ENCODE measurements at regions not wholly inside any gene's neighbourhood (a gene's known extent, or its start where the extent isn't known, plus 50 kb on each side); places are given as distances from the start of the nearest gene placed in this dataset.
"Not testable (repeated sequence)": the region's sequence is repeated elsewhere in the genome, so short reads cannot be mapped to it uniquely, and the experiment has no call there.

DNA sequence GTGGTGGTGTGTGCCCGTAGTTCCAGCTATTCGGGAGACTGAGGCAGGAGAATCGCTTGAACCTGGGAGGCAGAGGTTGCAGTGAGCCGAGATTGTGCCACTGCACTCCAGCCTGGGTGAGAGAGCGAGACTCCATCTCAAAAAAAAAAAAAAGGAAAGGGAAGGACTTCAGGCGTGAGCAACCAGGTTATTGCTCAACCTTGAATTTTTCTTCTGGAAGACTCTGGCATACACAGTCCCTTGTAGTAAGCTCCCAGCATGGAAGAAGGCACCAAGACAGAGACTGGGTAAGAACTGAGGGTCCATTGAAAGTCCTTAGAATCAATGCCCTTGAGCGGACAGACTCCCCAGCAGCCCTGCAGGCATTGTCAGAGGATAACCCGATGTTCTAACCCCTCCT lies 75.0 kb downstream of the C9orf50 start:
- DNase-seq (ENCODE audit: low read depth), result not testable (repeated sequence)

DNA sequence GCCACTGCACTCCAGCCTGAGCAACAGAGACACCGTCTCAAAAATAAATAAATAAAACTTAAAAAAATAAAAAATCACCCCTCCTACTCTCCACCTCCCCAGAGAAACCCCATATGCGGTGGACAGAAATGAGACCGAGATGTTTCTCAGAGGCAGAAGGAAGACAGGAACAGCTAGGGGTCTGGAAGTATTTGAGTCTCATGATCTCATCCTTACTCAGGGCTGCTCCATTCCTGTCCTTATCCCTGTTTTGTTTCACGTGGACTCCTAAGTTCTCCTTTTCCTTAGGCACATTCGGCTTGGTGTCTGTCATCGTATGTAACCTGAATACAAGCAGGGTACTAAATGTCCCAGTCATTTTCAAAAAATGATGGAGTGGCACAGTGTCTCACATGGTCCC lies 76.1 kb downstream of the C9orf50 start:
- DNase-seq (ENCODE audit: low read depth), result no peak

DNA sequence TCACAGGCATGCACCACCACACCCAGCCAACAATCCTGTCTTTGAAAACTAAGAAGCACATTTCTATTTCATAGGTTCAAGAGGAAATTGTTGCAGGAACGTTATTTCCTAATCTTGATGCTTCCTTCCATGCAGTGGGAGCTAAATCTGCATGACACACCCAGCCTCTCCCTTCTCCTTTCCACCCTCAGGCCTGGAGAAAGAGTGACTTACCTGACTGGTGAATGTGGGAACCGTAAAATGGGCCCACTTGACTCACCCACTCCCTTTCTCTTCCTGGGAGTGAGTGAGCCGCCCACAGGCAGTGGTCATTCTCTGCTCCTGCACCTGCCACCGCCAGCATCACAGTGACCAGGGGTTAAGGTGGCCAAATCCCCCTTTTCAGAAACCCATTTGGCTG lies 78.2 kb downstream of the C9orf50 start:
- no peak for DNase-seq (ENCODE audit: low read depth)

DNA sequence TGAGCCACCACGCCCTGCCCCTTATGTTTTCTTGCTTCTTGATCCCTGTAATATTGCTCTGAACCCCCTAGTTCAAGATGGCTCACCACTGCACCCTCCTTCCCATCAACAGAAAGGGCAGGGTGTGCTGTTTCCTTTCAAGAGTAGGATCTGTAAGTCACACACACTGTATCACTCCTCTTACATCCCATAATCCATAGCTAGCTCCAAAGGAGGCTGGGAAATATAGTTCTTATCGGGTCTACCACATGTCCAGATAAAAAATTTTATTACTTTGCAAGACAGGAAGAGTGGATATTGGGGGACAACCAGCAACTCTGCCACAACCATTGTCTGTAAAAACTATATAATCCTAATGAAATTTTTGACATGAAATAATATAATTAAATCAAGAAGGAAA lies 79.6 kb downstream of the C9orf50 start:
- DNase-seq (ENCODE audit: low read depth), result no peak

DNA sequence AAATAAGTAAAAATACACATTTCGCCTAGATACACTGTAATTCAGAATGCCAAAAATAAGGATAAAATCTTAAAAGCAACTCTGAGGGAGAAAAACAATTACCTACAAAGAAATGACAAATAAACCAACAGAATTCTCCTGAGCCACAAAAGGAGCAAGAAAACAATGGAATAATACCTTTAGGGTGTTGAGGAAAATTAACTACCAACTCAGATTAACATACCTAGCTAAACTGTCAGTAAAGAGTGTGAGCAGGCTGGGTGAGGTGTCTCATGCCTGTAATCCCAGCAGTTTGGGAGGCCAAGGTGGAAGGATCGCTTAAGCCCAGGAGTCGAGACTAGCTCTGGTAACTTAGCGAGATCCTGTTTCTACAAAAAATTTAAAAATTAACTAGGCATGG lies 81.5 kb downstream of the C9orf50 start:
- no peak for DNase-seq (ENCODE audit: low read depth)

DNA sequence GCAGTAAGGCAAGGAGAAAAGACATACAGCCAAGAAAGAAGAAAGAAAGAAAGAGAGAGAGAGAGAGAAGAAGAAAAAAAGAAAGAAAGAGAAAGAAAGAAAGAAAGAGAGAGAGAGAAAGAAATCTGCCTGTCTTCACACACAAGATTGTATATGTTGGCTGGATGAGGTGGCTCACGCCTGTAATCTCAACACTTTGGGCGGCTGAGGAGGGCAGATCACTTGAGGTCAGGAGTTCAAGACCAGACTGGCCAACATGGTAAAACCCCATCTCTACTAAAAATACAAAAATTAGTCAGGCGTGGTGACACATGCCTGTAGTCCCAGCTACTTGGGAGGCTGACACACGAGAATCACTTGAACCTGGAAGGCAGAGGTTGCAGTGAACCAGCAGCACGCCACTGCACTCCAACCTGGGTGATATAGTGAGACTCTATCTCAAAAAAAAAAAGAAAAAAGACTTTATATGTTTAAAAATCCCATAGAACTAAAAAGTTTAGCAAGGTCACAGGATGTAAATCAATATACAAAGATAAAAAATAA lies 89.0 kb downstream of the C9orf50 start:
- DNase-seq (ENCODE audit: low read depth), result not testable (repeated sequence)

DNA sequence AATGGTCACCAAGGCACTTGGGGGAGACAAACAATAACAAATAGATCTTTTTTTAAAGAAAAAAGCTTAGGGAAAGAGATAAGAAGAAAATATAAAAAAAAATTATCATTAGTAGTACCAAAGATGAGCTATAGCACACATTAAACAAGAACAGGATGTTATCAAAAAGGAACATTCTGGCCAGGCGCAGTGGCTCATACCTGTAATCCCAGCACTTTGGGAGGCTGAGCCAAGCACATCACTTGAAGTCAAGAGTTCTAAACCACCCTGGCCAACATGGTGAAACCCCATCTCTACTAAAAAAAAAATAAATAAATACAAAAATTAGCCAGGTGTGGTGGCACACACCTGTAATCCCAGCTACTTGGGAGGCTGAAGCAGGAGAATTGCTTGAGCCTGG lies 92.9 kb downstream of the C9orf50 start:
- DNase-seq (ENCODE audit: low read depth), result not testable (repeated sequence)

DNA sequence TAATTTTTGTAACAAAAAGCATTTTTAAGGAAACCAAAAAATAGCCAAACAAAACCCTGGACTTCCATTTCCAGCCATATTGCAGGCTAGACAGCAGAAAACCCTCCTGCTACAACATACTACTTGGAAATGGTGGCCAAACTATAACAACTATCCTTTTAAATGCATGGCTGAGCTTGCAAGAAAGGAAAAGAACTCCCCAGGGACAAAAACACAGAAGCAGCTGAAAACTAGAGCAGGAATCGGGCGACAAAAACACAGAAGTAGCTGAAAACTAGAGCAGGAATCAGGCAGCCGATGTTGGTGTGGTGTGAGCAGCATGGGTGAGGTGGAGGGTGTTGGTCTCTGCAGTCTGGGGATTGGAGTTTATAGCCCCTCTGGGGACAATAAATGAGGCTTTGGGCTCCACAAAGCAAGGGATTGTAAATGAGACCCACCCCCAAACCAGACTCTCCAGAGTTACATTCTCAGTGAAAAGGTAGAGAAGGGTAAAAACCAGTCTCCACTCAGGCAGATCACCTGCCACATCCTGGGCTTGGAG lies 95.2 kb downstream of the C9orf50 start:
- no peak for DNase-seq (ENCODE audit: low read depth)

DNA sequence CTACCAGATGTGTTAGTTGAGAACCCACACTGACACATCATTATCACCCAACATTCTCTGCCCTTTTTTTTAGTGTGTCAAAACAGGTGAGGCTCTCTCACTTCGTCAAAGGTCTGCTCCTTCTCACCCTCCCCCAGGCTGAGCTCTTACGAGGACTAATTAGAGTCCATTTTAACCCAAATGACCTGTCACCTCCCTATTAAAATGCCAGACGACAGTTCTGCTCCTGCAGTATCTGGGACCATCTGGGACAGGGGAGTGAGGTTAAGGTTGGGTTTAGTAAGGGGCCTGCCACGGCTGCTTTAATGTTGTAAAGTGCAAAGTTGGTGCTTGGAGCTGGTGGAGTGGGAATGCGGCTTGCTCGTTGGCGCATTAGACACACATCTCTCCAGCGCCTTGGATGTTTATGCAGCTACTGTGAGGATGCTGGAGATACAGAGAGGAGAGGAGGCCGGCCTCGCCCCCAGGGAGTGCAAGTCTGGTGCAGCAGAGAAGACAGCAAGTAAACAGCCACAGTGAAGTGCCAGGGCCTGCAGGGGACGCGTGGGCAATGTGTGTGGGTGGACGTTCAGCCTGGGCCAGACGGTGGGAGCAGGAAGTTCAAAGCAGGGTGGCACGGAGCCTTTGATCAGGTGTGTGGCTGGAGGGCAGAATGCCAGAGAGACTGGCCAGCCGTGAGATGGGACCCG lies 96.2 kb downstream of the C9orf50 start:
- no peak for DNase-seq (ENCODE audit: low read depth)

DNA sequence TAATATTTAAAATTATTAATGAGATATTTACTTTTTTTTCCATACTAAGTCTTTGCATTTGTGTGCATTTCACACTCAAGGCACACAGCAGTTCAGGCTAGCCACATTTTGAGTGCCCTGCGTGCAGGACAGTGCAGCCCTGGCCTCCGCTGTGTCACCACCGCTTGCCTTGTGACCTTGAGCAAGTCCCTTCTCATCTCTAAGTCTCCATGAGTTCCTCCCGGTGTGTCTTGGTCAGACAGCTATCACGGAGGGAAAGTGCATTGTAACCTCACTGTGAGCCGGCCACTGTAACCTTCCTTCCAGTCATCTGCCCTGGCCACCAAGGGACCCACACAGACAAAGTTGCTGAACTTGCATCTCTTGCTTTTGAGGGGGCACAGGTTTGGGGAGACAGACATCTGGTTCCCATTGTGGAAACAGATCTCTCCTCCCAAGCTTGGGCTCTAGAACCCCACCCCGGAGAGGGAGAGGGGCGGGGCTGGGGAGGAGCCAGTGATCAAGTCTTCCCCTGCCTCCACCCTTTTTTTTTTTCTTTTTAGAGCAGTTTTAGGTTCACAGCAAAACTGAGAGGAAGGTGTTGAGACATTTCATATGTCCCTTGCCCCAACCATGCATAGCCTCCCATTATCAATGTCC lies 96.8 kb downstream of the C9orf50 start:
- DNase-seq (ENCODE audit: low read depth), result no peak

DNA sequence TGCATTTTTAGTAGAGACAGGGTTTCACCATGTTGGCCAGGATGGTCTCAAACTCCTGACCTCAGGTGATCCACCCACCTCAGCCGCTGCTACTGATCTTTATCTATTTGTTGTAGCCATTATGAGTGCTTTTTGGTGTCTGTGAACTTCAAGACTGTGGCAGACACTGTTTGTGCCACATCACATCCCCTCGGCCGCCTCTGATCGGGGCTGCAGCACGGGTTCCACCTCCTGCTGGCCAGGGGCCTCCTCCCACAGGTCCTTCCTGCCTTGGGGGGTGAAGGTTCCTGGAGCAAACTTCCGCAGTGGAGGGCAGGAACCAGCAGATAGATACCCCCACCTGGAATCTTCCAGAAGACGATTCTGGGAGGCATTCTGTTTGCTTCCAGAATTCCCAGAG lies 98.5 kb downstream of the C9orf50 start:
- no peak for DNase-seq (ENCODE audit: low read depth)

DNA sequence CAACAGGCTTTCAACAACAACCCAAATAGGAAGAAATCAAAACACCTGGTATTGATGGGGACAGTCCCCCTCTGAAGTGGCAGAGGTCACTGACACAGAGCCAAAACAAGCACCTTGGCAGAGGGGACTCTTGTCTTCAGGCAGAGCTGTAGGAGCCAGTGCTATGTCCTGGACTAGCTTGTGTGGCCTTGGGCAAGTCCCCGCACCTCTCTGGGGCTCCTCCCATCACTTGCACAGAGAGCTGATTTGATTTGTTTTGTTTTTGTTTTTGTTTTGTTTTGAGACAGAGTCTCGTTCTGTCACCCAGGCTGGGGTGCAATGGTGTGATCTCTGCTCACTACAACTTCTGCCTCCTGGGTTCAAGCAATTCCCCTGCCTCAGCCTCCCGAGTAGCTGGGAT lies 100.8 kb downstream of the C9orf50 start:
- no peak for DNase-seq (ENCODE audit: low read depth)

DNA sequence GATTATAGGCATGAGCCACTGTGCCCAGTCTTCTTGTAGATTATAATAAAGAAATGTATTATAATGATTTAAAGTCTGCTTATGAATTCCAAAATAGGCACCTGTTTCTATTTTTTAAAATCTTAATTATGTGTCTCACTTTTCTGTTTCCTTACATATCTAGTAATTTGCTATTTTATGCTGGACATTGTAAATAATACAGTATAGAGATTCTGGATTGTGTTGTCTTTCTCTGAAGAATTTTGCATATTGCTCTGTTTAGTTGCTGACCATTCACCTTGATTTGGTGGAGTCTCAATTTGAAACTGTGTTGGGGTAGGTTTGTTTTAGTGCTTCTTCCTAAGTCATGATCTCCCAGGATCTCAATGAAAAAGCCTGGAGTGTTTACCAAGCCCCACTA lies 102.8 kb downstream of the C9orf50 start:
- no peak for DNase-seq (ENCODE audit: low read depth)

DNA sequence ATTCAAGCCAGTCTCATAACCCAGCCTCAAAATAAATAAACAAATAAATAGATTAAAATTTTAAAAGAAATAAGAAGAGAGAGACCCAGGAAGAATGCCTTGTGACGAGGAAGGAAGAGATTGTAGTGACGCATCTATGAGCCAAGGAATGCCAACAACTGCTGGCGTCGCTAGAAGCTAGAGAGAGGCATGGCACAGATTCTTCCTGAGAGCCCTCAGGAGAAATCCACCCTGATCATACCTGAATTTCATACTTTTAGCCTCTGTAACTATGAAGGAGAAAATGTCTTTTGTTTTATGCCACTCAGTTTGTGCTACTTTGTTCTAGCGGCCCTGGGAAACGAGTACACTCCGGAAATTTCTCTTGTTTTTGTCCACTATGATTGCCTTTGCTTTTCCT lies 103.9 kb downstream of the C9orf50 start:
- DNase-seq (ENCODE audit: low read depth), result no peak

DNA sequence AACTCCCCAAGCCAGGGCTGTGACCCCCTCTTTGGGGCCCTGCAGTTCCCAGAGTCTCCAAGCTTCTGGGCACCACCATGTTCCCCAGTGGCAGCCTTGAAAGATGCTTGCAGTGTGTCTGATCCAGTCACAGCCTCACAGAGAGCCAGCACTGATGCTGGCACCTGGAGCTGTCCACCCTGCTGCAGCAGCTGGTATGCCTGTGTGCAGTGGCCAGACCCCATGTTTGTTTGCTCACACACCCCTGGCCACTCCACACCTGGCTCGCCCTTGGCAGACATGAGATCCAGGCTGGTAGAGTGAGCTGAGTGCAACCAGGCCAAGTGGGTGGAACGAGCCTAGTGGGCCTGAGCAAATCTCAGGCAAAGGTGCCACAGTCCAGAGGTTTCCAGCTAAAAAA lies 106.0 kb downstream of the C9orf50 start:
- DNase-seq (ENCODE audit: low read depth), result no peak

DNA sequence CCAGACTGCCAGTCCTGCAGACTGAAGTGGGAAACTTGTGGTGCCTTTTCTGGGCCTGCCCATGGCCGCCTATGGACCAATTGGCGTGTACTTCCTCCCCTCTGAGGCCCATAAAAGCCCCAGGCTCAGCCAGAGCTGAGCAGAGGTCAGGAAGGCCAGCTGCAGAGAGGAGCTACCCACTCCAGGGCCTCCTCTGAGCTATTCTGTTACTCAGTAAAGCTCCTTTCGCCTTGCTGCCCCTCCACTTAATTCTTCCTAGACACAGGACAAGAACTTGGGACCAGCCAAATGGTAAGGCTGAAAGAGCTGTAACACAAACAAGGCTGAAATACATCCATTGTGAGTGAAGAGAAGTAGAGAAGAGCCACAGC lies 106.4 kb downstream of the C9orf50 start:
- no peak for DNase-seq (ENCODE audit: low read depth)

DNA sequence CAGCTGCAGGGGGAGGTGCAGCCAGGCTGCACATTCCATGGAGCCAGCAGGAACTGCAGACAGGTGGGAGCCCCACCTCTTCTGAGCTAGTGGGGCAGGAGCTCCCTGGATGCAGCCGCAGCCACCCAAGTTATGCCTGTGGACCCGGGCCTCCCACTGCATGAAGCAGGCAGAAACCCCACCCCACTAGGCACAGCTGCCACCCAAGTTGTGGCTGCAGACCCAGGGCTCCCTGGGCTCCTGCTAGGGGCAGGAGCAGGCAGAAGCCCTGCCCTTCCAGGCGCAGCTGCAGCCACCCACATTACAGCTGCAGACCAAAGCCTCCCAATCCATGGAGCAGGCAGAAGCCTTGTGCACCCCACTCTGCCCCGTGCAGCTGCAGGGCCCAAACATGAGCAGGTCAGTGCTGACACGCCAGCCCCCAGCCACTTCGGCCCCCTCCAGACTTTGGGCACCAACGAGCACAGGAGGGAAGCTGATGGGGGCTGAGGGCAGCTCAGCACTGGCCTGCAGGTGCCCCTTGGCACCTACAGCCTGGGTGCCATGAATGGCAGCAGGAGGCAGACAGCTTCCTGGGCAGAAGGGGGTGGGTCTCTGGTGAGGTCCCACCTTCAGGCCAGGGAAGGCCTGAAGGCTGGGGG lies 106.9 kb downstream of the C9orf50 start:
- no peak for DNase-seq (ENCODE audit: low read depth)

DNA sequence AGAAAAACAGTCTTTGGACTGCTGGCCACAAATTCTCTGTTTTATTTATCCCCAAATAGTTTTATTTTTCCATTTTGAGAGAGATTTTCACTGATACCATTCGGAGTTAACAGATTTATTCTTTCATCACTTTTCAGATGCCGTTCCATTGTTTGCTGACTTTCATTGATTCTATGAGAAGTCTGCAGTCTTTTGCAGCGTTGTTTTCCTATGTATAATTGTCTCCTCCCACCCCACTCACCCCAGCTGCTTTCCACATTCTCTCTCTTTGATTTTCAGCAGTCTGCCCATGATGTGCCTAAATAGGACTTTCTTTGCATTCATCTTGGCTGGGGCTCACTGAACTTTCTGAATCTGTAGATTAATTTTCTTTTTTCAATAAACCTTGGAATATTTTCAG lies 107.6 kb downstream of the C9orf50 start:
- DNase-seq (ENCODE audit: low read depth), result no peak

DNA sequence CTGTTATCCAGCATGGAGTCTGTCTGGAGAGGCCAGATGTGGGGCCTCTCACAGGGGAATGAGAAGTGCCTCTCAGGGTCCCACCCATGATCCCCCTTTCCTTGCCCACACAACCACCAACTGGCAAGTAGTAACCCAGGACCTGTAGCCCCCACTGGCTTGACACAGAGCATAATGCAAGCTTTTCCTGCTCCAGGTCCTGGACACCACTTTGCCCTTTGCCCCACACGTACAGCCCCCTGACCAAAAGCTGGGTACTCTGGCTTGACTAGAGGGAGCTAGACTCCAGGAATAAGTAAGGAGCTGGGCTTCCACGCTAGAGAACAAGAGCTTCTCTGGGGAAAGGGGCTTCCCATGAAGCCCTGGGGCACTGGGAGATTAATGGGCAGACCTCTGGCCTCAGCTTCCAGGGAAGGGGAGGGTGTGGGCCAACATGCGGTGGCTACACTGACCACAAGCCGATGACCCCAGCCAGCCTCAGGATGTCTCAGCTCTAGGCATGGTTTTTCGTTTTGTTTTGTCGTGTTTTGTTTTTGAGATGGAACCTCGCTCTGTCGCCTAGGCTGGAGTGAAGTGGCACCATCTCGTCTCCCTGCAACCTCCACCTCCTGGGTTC lies 109.5 kb downstream of the C9orf50 start:
- no peak for DNase-seq (ENCODE audit: low read depth)

DNA sequence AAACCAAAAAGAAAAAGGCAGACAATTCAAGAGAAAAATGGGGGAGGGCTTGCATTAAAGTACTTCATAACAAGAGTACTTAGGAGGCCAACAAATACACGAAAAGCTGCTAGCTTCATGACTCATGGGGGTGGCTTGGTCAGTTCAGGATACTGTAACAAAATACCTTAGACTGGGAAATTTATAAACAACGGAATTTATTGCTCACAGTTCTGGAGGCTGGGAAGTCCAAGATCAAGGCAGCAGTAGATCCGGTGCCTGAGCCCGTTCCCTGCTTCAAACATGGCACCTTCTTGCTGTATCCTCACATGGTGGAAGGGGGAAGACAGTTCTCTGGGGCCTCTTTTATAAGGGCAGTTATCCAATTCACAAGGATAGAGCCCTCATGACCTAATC lies 111.4 kb downstream of the C9orf50 start:
- DNase-seq (ENCODE audit: low read depth), result no peak

DNA sequence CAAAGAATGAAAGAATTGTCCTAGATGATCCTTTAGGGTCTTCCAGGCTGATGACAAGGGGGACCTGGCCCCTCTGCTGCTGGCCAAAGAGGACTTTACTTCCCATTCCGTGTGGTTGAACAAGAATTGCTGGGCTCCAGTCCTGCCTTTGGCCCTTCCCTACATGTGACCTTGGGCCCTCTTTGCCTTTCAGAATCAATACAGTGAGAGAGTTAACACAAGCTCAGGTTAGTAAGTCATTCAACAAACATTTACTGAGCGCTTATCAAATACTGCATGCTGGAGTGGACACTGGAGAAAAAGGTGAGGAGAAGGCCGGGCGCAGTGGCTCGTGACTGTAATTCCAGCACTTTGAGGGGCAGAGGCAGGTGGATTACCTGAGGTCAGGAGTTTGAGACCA lies 113.1 kb downstream of the C9orf50 start:
- DNase-seq (ENCODE audit: low read depth), result no peak

DNA sequence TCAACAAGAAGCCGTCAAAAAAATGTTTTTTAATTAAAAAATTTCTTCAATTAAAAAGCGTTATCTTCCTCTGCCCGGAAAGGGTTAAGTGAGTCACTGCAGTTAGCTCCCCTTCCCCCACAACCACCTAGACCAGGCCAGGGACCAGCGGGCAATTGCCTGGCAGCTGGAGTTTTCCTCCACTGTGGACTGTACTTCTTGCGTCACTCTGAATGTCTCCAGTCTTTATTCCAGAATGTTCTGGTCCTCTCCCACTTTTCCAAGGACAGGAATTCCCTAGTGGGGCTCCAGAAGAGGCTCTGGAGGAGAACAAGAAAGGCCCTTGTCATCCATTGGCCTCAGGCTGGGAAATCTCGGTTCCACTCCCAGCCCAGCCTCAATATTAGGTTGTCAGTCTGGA lies 114.0 kb downstream of the C9orf50 start:
- DNase-seq (ENCODE audit: low read depth), result no peak

DNA sequence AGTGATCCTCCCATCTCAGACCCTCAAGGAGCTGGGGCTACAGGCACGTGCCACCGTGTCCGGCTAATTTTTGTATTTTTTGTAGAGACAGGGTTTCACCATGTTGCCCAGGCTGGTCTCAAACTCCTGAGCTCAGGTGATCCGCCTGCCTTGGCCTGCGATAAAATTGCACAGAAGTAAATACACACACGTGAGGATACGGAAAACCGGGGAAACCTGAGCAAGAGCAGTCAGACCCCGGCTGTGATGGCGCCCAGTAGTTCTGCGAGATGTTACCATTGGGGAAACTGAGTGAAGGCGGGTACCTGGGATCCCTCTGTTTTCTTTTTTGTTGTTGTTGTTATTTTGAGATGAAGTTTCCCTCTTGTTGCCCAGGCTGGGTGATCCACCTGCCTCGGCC lies 114.9 kb downstream of the C9orf50 start:
- no peak for DNase-seq (ENCODE audit: low read depth)

All from activated T-helper 1 cell treated with Interleukin-2 at 50 U/mL for 16 hours (primary cell).